NCI-H146 treated with DMSO at 0.1 percent for 48 hours (cell line): ENCODE measurements at regions not wholly inside any gene's neighbourhood (a gene's known extent, or its start where the extent isn't known, plus 50 kb on each side); places are given as distances from the start of the nearest gene placed in this dataset.

Experiments used
- DNase-seq: peaks from one replicate; lab custom pipeline; 2025; ENCODE audit not compliant: unreplicated experiment; lab: John Stamatoyannopoulos, UW

GRCh38 chr6:43923376-43924221 lies 153.6 kb downstream of the VEGFA start:
- no peak for DNase-seq

GRCh38 chr6:43922426-43923375 lies 152.7 kb downstream of the VEGFA start:
- DNase-seq = no peak

- no peak for DNase-seq
Measured at GRCh38 chr6:43921548-43922425, 151.8 kb downstream of the VEGFA start.

GRCh38 chr6:43921039-43921438 lies 151.0 kb downstream of the VEGFA start:
- peak; percentile 32 for DNase-seq

- DNase-seq = no peak
Measured at GRCh38 chr6:43919774-43920173, 149.8 kb downstream of the VEGFA start.

- no peak for DNase-seq
Measured at GRCh38 chr6:43917878-43918382, 147.9 kb downstream of the VEGFA start.

- DNase-seq = no peak
Measured at GRCh38 chr6:43916924-43917877, 147.2 kb downstream of the VEGFA start.

GRCh38 chr6:43915986-43916923 lies 146.2 kb downstream of the VEGFA start:
- DNase-seq = no peak

- DNase-seq = no peak
Measured at GRCh38 chr6:43915208-43915869, 145.3 kb downstream of the VEGFA start.

- no peak for DNase-seq
Measured at GRCh38 chr6:43914272-43915147, 144.5 kb downstream of the VEGFA start.

GRCh38 chr6:43913375-43914271 lies 143.6 kb downstream of the VEGFA start:
- no peak for DNase-seq

GRCh38 chr6:43912598-43913371 lies 142.8 kb downstream of the VEGFA start:
- DNase-seq = no peak

- no peak for DNase-seq
Measured at GRCh38 chr6:43912116-43912577, 142.1 kb downstream of the VEGFA start.

- peak; percentile 100 for DNase-seq
Measured at GRCh38 chr6:43911354-43912115, 141.5 kb downstream of the VEGFA start.
